ENCODE measurements at regions not wholly inside any gene's neighbourhood (a gene's known extent, or its start where the extent isn't known, plus 50 kb on each side); places are given as distances from the start of the nearest gene placed in this dataset.

DNA sequence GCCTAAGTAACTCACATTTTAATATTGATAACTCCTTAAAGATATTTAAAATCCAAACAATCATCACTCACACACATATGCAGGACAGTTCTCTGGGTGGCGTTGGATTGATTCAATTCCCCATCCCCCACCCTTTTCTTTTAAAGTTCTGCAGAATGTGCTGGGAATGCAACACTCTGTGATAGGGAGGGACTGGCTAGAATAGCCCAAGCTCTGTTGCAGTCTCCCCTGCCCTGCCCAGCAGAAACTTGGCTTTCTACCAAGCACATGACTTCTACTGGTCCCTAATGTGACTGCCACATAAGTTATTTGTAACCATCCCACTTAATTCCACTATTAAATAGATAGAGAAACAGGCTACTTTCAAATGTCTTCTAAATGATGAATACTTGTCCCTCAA is 55.2 kb downstream of the TWIST1 start:
- Histone ChIP-seq H3K4me1 (ENCODE audit: insufficient read depth, poor library complexity, severe bottlenecking) (peaks cover 4% of the 10 kb centered on the region), H3K27me3 (ENCODE audit: insufficient read depth, poor library complexity, severe bottlenecking) (no peaks in the 10 kb centered on the region), H3K4me3 (ENCODE audit: severe bottlenecking) (no peak overlapping the region), H3K9me3 (ENCODE audit: severe bottlenecking) (no peaks in the 10 kb centered on the region), H3K36me3 (ENCODE audit: low read depth) (no peaks in the 10 kb centered on the region), H3K27ac (ENCODE audit: poor library complexity, severe bottlenecking) (no peak overlapping the region)
- DNase-seq (ENCODE audit: low spot score), result no peak
- ATAC-seq (ENCODE audit: low read depth), result no peak
- TF ChIP-seq, protein P1, sequence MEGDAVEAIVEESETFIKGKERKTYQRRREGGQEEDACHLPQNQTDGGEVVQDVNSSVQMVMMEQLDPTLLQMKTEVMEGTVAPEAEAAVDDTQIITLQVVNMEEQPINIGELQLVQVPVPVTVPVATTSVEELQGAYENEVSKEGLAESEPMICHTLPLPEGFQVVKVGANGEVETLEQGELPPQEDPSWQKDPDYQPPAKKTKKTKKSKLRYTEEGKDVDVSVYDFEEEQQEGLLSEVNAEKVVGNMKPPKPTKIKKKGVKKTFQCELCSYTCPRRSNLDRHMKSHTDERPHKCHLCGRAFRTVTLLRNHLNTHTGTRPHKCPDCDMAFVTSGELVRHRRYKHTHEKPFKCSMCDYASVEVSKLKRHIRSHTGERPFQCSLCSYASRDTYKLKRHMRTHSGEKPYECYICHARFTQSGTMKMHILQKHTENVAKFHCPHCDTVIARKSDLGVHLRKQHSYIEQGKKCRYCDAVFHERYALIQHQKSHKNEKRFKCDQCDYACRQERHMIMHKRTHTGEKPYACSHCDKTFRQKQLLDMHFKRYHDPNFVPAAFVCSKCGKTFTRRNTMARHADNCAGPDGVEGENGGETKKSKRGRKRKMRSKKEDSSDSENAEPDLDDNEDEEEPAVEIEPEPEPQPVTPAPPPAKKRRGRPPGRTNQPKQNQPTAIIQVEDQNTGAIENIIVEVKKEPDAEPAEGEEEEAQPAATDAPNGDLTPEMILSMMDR (IDR thresholded peaks at IDR 0.05; ENCODE audit: poor library complexity, severe bottlenecking), result no peak

DNA sequence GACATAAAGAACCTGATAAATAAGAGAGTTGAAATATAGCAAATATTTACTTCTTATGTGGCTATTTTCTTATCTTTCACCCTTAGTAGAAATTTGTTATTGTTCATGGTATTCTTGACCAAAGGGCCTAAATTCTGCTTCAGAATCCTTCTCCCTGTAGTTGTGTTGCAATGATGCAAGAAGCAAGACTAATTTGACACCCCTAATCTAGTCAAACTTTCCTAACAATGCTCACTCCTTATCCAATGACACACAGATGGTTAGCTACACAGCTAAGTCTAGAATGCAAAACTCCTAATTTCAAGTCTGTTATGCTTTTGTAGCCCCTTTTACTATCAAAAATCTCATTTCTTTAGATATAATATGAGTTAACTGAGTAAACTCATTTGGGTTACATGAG is 56.1 kb downstream of the TWIST1 start:
- H3K4me3 ChIP-seq (ENCODE audit: severe bottlenecking), result no peak overlapping the region
- H3K9me3 ChIP-seq (ENCODE audit: severe bottlenecking), result no peaks in the 10 kb centered on the region
- no peaks in the 10 kb centered on the region for H3K36me3 ChIP-seq (ENCODE audit: low read depth)
- DNase-seq (ENCODE audit: low spot score) (no peak), ATAC-seq (ENCODE audit: low read depth) (no peak)
- H3K27ac ChIP-seq (ENCODE audit: poor library complexity, severe bottlenecking), result no peak overlapping the region
- TF ChIP-seq, protein P1 (IDR thresholded peaks at IDR 0.05; ENCODE audit: poor library complexity, severe bottlenecking), result no peak
- H3K4me1 ChIP-seq (ENCODE audit: insufficient read depth, poor library complexity, severe bottlenecking), result peaks cover 4% of the 10 kb centered on the region
- H3K27me3 ChIP-seq (ENCODE audit: insufficient read depth, poor library complexity, severe bottlenecking), result no peaks in the 10 kb centered on the region

DNA sequence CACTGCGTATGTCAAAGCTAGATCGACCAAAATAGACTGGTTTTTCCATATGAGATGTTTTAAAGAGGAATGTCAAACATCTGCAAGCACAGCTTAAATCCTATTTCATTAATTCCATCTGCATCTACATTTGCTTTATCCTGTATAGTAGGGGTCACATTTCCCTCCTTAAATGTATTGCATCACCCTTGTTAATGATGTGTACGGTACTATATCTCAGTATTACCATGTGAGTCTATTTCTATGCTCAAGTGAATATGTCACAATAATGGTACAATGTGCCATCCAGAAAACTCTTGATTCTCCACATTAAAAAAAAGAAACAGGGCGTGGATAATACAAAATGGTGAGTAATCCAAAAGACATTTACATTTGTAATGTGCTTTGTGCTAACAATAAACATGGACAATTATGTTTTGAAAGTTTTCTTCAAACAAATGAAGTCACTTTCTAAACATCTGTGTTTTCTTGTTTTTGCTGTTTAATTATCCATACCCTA is 56.6 kb downstream of the TWIST1 start:
- ATAC-seq (ENCODE audit: low read depth) (peak; percentile 29; the same call in 1 of the 3 replicates), DNase-seq (ENCODE audit: low spot score) (no peak)
- Histone ChIP-seq H3K36me3 (ENCODE audit: low read depth) (no peaks in the 10 kb centered on the region), H3K9me3 (ENCODE audit: severe bottlenecking) (no peaks in the 10 kb centered on the region), H3K4me3 (ENCODE audit: severe bottlenecking) (no peak overlapping the region), H3K27ac (ENCODE audit: poor library complexity, severe bottlenecking) (no peak overlapping the region), H3K4me1 (ENCODE audit: insufficient read depth, poor library complexity, severe bottlenecking) (peaks cover 4% of the 10 kb centered on the region), H3K27me3 (ENCODE audit: insufficient read depth, poor library complexity, severe bottlenecking) (no peaks in the 10 kb centered on the region)
- TF ChIP-seq, protein P1 (IDR thresholded peaks at IDR 0.05; ENCODE audit: poor library complexity, severe bottlenecking), result no peak

DNA sequence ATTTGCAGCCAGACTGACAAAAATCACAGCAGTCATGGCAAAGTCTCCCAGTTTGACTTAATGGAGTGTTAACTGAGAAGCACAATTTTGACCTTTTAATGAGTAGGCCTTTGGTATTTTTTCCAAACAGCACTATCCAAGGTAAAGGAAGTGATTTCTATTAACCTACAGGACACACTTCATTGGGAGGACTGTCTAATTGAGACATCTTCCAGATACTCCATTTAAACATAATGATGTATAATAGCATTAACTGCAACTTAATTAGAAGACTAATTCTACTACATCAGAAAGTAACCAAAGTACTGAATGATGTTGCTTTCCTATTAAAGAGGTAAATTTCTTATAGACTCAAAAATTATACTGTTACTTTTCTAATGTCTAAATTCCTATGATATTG is 61.1 kb downstream of the TWIST1 start:
- Histone ChIP-seq H3K27me3 (ENCODE audit: insufficient read depth, poor library complexity, severe bottlenecking) (no peaks in the 10 kb centered on the region), H3K9me3 (ENCODE audit: severe bottlenecking) (peaks cover 3% of the 10 kb centered on the region), H3K4me1 (ENCODE audit: insufficient read depth, poor library complexity, severe bottlenecking) (peaks cover 3% of the 10 kb centered on the region), H3K4me3 (ENCODE audit: severe bottlenecking) (no peak overlapping the region), H3K36me3 (ENCODE audit: low read depth) (no peaks in the 10 kb centered on the region), H3K27ac (ENCODE audit: poor library complexity, severe bottlenecking) (no peak overlapping the region)
- DNase-seq (ENCODE audit: low spot score) (no peak), ATAC-seq (ENCODE audit: low read depth) (no peak)
- TF ChIP-seq, protein P1 (IDR thresholded peaks at IDR 0.05; ENCODE audit: poor library complexity, severe bottlenecking), result no peak
